GM21423 (cell line): ENCODE measurements at regions not wholly inside any gene's neighbourhood (a gene's known extent, or its start where the extent isn't known, plus 50 kb on each side); places are given as distances from the start of the nearest gene placed in this dataset.
"Not testable (repeated sequence)": the region's sequence is repeated elsewhere in the genome, so short reads cannot be mapped to it uniquely, and the experiment has no call there.

Source experiments
- ATAC-seq: cut with Tn5 transposase; IDR thresholded peaks from one replicate; pipeline ENCODE4 v1.9.1; 2021; ENCODE audit warnings: mild to moderate bottlenecking, moderate library complexity; ENCODE audit not compliant: unreplicated experiment

DNA sequence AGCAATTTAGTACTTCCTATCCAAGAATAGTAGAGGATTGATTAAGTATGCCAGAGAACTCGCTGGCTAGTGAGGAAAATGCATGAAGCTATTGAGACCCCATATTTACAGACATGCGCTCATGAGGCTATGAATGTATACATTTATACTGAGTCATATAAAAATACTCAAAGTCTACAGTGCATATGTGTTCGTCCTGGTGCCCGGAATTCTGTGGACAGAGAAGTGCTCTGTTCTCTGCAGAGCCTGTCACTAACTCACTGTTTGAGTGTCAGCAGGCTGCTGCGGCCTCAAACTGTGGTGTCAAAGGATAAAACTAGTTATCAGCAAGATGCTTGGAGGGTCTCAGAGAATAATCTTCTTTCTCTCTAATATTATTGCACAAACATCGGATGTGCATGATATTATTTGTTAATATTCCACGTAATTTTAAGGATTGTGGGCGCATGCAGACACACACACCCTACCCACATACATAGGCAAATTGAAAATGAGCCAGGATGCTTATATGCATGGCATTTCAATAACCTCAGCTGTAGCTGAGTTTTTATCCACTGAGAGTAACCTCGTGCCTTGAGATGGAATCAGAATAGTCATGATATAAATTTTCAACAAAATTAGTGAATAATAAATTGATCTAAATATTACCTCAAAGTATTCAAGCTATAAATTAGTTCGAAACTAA lies 50.0 kb upstream of the TSC22D2 start:
- ATAC-seq, result no peak

DNA sequence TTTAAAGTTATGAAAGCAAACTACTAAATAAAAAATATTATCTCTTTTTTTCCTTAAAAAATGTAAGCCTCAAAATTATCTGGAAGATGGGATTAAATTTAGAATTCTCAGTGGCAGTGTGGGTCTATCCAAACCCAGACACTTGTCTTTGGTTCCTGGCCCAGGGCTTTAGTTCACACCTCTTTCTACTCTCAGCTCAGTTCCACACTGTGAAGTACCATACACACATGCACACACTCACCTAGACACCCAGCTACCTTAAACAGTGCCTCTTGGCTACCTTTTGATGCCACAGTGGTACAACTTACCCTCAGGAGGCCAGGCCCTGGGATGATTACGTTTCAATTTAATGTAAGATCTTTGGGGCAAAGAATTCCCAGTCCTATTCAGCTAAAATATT lies 51.0 kb upstream of the TSC22D2 start:
- ATAC-seq, result no peak

DNA sequence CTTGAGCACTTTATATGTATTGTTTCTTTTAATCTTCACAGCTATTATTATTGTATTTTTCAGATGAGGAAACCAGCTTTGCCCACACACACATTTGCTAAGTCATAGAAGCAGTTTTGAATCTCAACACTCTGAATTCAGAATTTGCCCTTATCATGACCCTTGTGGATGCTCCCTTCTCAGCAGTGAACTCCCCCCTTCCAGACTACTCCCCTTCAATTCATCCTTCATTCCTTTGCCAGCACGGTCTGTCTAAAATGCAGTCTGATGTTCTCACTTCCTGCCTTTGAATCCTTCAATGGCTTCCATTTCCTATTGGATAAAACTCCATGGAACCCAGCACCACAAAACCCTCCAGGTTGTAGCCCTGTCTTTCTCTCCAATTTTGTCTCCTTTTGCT lies 52.5 kb upstream of the TSC22D2 start:
- no peak for ATAC-seq

DNA sequence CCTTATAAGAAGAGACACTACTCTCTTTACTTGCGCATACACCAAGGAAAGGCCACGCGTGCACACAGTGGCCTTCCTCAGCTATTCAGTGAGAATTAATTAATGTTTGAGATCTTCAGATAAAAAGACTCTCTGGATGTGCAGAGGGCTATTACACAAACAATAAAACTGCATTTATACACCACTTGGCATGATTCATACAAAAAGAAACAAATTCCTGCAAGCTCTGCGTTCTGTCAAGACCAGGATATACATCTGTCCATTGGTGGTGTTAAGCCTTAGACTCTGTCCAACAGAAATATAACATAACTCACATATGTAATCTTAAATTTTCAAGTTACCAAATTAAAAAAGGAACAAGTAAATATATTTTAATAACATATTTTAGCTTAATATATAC lies 55.2 kb upstream of the TSC22D2 start:
- no peak for ATAC-seq

DNA sequence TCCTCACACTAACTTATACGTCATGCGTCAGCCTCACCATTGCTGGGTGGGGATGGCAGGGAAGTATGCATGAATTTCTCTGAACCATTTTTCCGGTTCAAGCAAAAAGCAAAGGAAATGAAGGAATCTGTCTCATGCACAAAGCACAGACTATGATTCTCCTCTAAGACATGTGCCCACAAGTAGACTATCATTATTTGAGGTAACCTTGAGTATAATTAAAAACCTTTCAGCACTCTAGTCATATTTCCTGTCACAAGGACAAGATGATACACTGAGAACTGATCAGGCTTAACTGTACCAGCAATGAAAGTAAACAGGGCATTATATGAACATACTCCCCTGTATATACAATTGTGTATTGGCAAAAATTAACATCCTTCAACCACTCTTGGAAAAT lies 56.7 kb upstream of the TSC22D2 start:
- no peak for ATAC-seq

DNA sequence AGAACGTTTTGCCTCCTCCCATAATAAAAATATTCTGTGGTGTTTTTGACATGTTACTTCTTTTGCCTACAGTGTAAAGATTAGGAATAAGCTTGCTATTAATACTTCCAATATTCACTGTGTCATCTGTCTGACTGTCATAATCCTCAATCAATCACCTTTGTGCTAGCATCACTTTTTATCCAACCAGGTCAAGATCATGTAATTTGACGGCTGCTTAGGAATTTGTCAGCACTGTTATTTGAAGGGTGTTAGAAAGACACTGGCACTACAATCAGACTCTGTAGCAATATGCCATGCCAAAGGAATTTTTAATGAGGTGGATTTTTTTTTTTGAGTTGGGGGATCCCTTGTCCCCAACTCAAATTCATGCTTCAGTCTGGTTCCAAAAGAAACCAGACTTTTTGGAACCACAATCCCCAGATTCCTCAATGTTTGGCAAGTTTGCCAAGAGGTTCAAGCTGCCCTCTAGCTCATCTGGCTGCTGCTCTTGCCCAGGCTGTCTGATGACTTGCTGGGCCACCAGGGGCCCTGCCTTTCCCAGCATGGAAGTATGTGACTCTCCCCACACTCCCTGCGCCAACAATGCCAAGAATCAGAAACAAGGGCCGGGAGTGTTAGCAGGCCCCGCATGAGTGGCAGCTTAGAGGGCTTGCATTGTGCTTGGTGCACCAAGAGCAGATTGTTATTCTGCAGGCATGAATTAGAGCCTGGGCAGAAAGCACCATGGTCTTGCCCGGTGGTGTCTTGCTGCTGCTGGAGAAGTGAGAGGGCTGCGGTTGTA lies 58.6 kb upstream of the TSC22D2 start:
- ATAC-seq, result no peak

DNA sequence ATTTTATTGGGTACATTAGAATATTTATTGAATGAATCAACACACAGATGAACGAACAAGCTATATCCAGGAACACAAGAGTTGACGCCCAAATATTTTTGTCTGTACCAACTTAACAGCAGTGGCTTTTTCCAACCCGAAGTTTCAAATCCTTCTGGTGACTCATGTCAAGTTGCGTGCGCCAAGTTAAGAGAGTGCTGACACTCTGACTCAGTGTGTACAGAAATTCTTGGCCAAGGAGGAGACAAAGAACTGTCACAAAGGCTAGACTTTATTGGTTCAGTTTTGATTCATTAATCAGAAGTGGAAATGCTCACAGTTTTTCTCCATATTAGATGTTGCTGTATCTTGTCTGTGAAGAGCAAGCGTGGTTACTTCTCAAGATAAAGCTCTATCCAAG lies 59.6 kb upstream of the TSC22D2 start:
- no peak for ATAC-seq

DNA sequence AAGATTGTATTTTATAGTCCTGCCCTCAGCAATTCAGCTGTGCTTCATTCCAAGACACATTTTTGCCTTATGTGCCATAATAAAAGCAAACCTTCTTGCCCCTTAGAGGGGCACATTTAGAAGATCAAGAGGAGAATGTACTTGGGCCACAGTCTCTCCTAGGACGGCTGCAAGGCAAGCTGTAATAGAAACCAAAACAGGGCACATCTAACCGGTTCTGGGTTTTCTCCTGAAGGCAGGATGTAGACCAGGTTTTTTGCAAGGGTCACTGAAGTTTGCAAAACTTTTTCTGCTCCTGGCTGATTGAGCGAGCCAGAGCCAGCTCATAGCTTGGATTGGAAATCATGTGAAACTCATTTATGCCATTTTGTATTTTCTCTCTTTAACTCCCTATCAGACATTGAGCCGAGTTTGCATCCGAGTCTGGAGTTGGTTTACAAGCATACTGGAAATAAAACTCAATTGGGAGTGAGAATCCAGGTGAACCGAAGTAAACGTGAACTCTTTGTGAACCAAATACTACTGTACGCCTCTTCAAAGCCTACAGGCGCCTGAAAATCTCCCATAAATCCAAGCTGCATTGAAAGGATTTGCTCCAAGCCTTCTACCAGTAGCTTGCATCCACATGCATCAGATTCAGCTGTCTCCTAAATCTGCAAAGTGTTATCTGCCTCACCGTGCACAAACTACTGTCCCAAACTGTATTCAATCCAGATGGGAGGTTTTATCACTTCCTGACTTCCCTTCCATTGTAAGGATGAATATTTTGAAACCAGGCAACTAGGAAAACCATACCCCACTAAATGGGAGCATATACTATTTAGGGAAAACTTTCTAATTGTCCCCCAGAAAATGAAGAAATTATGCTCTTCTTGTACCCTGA lies 60.9 kb upstream of the TSC22D2 start:
- ATAC-seq, result no peak

DNA sequence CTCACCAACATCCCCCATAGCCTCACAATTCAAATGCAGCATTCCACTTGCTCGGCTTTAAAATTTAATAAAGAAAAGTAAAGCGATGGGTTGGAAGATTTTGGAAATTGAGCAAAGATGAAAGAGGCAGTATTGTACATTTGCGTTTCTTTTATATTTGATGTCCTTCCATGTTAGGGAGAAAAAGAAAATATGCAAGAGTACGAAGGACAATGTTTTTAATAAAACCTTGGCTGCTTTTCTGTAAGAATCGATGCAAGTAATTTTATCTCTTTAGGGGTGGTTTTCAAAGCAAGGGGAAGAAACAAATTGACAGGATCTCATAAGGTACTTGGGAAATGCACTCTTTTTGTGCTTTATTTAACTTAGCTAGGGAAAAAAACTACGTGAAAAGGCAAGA lies 61.8 kb upstream of the TSC22D2 start:
- no peak for ATAC-seq

DNA sequence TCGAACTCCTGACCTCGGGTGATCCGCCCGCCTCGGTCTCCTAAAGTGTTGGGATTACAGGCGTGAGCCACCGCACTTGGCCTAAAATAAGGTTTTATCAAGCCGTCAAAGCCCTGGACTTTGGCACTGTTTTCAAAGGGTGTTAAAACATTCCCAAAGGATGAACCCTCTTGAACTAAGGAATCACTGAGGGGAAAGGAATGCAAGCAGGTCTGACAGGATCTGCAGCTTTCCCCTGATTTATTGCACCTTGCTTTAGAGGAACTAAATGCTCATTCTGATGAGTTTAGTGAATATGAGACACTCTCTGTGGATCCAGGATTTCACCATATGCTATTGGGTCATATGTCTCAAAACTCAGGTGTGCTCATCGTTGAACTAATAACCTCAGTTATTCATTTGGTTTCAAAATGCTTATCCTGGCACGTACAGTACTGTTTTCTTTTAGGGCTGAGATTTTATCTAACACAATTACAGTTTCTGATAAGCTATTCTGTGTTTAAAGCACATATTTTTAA lies 63.0 kb upstream of the TSC22D2 start:
- ATAC-seq, result no peak

DNA sequence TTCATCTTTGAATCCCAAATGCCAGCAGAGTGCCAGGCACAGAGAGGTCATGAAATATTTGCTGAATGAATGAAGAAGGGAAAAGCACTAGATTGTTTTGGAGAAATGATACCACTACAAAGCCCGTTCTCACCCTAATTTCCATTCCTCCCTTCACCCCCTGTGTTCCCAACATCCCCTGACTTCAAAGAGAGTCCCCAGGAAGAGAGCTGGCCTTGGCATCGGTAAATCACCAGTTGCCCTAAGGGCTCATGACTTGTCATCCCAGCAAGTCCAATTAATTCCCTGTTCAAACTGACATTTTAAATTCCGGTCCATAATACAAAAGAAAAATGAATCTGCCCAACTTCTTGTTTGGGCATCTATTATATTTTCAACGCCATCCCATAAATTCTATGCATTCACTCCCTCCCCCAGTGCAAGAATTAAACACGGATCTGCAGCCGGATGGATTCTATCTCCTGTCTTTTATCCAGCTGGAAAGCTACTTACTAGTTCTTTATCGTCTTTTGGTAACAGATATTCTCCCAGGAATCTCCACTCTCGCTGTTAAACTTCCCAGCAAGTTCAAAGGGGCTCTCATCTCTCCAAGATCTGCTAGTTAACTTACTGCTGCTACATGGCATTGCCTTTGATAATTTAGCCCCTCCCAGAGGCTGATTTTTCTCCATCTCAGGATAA lies 63.9 kb upstream of the TSC22D2 start:
- ATAC-seq, result no peak

DNA sequence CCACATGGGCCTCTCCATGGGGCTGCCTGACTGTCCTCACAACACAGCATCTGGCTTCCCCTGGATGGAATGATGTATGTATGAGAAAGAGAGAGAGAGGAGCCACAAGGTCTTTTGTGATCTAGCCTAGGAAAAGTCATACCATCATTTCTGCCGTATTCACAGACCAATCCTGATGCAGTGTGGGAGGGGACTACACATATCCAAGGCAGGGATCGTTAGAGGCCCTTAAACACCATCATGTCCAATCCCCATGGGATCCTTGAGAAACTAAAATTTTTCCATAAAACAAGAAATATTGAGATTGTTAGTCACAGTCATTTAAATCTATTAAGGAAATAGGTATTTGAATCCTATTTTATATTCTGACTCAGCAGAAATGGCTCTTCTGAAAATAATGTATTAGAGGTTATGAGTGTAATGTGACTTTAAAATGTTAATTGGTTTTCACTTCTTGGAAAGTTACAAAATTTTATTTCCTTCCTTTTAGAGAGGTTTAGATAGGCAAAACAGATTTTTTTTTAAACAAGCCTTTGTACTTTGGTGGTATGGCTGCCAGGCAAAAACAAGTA lies 65.1 kb upstream of the TSC22D2 start:
- no peak for ATAC-seq

DNA sequence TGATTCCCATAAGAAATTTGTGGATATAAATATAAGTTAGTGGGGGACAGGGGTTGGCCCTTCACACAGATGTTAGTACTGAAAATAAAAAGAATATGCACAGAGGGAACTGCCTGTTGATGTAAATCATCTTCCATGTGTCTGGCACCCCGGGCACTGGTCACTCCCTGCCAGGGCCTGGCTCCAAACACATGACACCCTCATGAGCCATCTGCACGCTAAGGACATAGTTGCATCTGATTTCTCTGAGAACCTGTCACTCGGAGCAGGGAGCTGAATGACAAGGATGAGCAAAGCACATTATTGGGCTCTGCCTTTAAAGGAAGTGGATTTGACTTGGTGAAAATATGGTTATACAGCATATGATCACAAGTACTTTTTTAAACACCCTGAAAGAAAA lies 66.2 kb upstream of the TSC22D2 start:
- no peak for ATAC-seq

DNA sequence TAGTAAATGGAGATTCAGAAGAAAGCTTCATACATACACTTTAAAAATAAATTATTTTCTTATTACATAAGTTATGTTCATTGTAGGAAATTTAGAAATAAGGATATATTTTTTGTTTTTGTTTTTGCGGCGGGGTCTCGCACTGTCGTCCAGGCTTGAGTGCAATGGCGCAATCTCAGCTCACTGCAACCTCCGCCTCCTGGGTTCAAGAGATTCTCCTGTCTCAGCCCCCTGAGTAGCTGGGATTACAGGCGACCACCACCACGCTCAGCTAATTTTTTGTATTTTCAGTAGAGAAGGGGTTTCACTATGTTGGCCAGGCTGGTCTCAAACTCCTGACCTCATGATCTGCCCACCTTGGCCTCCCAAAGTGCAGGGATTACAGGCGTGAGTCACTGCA lies 71.7 kb upstream of the TSC22D2 start:
- not testable (repeated sequence) for ATAC-seq

DNA sequence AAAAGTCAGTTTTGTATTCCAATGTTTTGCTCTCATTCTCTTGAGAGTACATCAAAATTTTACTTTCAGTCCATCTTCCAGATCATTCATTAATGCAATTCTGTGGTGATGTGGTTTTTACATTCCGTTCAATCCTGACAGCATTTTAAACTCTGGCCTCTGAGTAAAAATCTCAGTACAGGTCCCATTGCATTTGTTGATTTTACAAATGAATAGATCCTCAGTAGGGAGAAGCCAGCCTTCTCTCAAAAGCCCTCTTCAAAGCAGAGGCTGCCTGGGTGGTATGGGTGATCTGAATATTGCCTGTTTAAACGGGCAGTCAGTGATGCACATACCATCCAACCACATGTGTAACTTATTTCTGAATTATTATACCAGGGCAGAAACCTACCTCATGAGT lies 72.5 kb upstream of the TSC22D2 start:
- no peak for ATAC-seq

DNA sequence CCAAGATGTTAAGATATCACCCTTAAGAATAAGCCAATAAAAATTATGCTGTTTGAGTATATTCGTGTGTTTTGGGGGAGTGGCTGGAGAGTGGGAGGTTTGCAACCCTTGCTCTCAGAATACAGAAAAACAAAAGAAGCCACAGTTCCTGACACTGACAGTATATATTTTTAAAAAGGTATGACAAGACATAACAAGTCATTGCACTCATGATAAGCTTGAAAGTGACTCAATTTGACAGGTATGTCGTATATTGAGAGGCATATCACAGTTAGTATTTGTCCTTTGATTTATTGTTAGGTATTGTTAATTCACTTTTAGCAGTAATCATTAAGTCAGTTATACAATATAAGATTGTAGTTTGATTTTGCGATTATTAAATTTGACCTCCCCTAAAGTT lies 73.1 kb upstream of the TSC22D2 start:
- no peak for ATAC-seq

DNA sequence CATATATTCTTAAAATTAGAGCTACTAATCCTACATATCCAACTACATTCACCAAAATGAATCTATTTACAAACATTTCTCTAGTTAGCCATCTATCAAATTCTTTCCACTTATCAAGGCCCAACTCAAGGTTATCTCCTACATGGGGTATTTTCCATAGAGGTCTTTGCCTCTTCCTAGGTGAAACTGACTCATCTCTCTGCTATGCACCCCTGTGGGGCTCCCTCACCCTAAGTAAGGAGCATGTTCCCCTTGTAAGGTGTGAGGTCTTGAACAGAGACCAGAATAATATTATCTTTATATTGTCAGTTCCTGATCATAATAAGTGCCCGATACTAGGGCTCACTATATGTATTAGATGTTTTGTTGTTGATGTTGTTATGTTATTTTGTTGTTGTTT lies 74.6 kb upstream of the TSC22D2 start:
- ATAC-seq, result no peak

DNA sequence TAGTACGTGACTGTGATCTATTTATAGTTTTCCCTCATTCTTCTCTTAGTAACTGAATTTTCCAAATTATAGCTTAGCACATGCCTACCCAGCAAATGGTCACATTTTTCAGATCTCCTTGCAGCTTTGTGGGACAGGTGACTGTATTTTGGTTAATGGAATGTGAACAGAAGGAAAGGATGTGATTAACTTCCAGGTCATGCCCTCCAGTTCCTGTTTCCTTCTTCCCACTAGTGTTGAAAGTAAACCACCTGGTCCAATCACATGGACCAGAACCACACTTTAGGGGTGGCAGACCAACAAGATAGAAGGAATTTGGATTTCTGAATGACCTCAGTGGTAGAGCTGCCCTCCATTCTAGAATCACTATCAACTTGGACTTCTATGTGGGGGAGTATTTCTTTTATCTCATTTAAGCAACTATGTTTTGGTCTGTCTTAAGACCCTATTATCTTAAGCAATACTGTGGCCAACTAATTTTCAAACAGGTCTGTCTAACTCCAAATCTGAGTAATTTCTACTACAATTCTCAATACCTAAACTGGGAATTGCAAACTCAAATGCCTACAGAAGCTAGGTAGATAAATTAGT lies 76.0 kb upstream of the TSC22D2 start:
- ATAC-seq, result no peak

DNA sequence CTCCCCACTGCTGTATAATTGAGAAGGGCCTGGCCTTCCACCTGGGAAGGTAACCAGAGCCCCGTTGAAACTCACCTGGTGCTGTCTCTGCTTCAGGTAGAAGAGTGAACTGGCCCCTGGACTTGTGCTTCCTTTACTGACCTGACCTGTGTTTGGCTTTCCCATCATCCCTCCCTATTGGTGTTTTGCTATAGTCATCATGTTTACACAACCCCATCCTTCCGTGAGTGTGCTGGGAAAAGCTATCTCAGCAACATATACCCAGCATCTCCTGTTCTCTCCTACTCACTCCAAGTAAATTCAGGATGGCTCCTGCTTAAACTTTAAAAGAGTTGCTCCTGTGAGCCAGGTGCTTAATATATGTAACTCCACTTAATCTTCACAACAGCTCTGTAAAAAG lies 77.2 kb upstream of the TSC22D2 start:
- no peak for ATAC-seq

DNA sequence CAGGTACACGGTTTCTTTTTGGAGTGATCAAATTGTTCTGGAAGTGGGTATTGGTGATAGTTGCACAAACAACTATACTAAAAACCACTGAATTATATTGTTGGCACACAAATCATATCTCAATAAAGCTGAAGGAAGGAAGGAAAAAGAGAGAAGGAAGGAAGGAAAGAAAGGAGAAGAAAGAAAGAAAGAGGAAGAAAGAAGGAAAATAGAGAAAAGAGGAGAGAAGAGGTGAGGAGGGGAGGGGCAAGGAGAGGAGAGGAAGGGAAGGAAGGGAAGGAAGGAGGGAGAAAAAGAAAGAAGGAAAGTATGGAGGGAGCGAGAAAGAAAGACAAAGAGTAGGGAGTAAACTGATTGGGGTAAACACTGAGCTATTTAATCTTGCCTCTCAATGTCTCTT lies 77.9 kb upstream of the TSC22D2 start:
- no peak for ATAC-seq
